ENCODE measurements at regions not wholly inside any gene's neighbourhood (a gene's known extent, or its start where the extent isn't known, plus 50 kb on each side); places are given as distances from the start of the nearest gene placed in this dataset.

DNA sequence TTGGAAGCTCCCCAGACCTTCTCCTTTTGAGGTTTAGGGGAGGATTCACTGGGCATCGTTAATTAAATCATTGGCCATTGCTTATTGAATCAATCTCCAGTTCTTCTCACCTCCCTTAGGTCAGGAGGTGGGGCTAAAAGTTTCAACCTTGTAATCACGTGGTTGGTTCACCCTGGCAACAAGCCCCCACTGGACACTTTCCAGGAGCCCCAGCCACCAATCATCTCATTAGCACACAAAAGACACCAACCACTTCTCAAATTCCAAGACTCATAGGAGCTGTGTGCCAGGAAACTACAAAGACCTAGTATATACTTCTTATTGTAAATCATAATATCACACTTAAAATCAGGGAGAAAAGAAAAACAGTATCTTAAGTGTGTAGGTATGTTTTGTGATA, 94.6 kb upstream of the PLEKHA5 start:
- no peak for TF ChIP-seq CTCF (IDR thresholded peaks at IDR 0.05; ENCODE audit: low read depth, low read length, missing input control)
- TF ChIP-seq, protein P1, sequence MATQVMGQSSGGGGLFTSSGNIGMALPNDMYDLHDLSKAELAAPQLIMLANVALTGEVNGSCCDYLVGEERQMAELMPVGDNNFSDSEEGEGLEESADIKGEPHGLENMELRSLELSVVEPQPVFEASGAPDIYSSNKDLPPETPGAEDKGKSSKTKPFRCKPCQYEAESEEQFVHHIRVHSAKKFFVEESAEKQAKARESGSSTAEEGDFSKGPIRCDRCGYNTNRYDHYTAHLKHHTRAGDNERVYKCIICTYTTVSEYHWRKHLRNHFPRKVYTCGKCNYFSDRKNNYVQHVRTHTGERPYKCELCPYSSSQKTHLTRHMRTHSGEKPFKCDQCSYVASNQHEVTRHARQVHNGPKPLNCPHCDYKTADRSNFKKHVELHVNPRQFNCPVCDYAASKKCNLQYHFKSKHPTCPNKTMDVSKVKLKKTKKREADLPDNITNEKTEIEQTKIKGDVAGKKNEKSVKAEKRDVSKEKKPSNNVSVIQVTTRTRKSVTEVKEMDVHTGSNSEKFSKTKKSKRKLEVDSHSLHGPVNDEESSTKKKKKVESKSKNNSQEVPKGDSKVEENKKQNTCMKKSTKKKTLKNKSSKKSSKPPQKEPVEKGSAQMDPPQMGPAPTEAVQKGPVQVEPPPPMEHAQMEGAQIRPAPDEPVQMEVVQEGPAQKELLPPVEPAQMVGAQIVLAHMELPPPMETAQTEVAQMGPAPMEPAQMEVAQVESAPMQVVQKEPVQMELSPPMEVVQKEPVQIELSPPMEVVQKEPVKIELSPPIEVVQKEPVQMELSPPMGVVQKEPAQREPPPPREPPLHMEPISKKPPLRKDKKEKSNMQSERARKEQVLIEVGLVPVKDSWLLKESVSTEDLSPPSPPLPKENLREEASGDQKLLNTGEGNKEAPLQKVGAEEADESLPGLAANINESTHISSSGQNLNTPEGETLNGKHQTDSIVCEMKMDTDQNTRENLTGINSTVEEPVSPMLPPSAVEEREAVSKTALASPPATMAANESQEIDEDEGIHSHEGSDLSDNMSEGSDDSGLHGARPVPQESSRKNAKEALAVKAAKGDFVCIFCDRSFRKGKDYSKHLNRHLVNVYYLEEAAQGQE (IDR thresholded peaks at IDR 0.05), result no peak

Data from liver (tissue), 2 donors.